DOHH2 (cell line): ENCODE measurements at regions not wholly inside any gene's neighbourhood (a gene's known extent, or its start where the extent isn't known, plus 50 kb on each side); places are given as distances from the start of the nearest gene placed in this dataset.

Experiments
- CTCF ChIP-seq: fragments of 200-600 bp; sonication (generic); IDR thresholded peaks from one replicate; pipeline ENCODE4 v1.5.1; 2014; ENCODE audit warnings: antibody characterized with exemption, mild to moderate bottlenecking, low read depth, low read length; ENCODE audit not compliant: poor library complexity, severe bottlenecking
- EZH2phosphoT487 ChIP-seq: fragments of 200-600 bp; sonication (generic); IDR thresholded peaks from 2 replicates; pipeline ENCODE4 v1.6.1; 2017; ENCODE audit warnings: borderline replicate concordance, mild to moderate bottlenecking, antibody characterized with exemption, low read length, moderate library complexity, mixed read lengths

GRCh38 chr7:37541810-37542443, 93.3 kb upstream of the ELMO1 start:
- TF ChIP-seq CTCF: no peak
- TF ChIP-seq EZH2phosphoT487: no peak
